HG03439 (cell line): ENCODE measurements at regions not wholly inside any gene's neighbourhood (a gene's known extent, or its start where the extent isn't known, plus 50 kb on each side); places are given as distances from the start of the nearest gene placed in this dataset.
"Not testable (repeated sequence)": the region's sequence is repeated elsewhere in the genome, so short reads cannot be mapped to it uniquely, and the experiment has no call there.

Experiments
- ATAC-seq: cut with Tn5 transposase; IDR thresholded peaks from one replicate; pipeline ENCODE4 v1.9.1; 2021; ENCODE audit warnings: mild to moderate bottlenecking, moderate library complexity; ENCODE audit not compliant: unreplicated experiment

DNA sequence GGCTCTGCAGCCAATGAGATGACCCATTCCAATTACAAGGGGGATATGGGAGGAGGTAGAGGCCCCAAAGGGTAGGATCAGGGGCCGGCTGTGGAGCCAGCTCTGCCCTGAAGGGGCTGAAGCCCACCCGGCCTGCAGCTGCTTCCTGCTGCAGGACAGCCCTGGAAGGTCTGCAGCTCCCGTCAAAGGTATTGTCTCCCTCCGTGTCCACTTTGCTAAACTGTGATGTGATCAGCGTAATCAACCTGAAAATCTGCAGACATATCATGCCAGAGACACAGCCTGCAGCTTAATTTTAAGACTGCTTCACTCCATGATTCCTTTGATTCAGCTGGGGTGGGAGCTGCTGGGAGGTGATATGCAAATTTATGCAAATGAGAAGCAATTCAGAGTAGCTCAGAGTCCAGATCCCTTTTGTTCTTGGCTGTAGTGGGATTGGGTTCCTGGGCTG is 90.7 kb downstream of the GADD45G start:
- ATAC-seq = no peak

DNA sequence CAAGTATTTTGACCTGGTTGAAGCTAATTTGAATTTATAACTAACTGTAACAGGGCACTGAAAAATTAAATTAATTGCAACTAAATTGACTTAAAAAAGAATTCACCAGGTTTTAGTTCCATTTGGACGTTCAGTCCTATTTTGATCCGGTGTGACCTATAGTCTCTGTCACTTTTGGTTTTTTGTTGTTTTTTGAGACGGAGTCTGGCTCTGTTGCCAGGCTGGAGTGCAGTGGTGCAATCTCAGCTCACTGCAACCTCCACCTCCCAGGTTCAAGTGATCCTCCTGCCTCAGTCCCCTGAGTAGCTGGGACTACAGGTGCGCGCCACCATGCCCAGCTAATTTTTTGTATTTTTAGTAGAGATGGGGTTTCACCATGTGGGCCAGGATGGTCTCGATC is 91.2 kb downstream of the GADD45G start:
- ATAC-seq = not testable (repeated sequence)

DNA sequence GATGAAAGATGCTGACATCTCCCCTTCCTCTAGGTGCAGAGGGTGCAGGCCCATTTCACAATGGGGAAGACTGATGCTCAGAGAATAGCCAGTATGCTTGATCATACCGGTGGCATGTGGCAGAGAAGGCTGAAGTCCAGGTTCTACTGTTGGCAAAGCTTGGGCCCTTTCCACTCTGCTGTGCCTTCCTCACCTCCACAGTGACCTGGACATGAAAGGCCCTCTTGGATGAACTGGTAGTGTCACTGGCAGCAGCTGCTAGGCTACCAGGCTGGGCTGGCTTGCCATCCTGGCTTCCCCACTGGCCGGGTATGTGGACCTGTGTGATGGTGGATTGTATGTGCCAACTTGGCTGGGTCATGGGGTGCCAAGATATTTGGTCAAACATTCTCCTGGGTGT is 92.0 kb downstream of the GADD45G start:
- ATAC-seq = no peak

DNA sequence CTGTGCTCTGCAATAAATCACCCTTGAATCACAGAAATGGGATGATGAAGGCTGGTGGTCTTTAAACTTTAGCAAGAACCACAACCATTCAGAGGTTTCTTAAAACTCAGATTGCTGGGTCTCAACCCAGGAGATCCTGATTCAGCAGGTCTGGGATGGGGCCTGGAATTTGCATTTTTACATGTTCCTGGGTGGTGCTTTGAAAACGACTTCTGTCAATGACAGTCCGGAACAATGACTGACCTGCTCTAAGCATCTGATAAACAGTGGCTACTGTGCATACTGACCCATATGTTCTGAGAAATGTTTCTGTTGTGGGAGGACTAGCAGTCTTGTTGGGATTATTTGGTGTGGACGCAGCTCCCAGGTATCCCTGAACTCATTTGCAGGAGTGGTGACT is 92.7 kb downstream of the GADD45G start:
- no peak for ATAC-seq

DNA sequence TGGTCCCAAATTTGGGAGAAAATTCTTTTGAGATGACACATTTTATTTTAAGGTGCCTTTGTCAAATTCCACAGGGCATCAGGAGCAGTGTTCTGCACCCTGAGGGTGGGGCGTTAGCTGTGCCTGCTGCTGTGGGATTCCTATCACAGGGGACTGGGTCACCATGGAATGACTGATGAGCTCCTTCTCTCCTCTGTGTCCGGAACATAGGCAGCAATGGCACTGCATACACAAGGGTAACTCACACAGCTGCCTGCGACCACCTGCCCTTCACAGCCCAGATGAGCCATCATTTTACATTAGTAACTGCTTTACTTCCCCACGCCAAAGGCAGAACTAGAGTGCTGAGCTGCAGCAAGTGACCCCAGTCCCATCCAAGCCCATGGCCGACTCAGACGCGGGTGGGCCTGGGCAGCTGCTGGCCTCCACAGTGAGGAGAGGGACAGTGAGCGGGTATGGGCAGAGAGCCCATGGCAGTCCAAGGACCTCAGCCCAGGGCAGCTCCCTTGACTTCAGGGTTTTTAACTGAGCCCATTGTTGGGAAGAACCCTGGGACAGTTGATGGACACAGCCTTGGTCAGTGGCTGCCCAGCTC is 93.7 kb downstream of the GADD45G start:
- ATAC-seq = no peak

DNA sequence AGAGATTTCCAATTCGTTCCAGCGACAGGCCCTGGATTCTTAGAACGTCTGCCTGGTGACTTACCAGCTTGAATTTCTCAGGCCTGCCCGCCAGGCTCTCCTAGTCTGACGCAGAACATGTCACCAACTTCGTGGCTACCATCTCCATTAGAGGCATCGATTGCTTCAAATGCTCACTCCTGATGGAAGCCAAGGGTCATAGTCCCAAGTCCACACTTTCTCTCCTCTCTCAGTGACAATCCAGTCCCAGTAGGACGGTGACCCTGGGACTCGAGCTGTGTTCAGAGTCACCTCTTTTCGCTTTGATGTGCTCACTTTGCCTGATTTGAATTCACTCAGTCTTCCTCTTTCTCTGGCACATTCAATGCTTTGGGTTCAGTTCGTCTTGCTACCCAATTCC is 94.8 kb downstream of the GADD45G start:
- no peak for ATAC-seq

DNA sequence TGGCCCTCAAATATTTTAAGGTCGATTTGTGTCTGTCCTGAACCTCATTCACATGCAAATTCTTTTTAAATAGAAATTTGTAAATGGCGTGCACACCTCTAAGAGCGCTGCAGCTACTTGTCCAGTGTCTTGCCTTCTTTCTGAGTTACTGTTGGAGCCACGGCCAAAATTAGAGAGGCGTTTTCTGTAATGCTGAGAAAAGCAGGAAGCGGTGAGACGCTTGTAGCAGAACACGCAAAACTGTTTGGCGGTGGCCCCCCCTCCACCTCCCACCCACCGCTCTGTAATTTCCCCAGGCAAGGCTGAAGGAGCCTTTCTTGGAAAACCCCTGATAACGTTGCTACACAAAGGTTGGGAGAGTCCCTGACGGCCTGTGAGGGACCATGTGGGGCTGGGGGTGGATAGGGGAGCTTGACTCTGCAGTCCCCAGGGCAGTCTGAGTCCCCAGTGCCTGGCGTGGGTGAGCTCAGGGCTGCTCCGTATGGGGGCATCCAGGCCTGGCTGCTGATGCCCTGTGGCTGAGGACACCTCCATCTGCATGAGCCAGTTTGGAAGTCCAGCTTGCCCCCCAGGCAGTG is 96.5 kb downstream of the GADD45G start:
- ATAC-seq = peak; percentile 53

DNA sequence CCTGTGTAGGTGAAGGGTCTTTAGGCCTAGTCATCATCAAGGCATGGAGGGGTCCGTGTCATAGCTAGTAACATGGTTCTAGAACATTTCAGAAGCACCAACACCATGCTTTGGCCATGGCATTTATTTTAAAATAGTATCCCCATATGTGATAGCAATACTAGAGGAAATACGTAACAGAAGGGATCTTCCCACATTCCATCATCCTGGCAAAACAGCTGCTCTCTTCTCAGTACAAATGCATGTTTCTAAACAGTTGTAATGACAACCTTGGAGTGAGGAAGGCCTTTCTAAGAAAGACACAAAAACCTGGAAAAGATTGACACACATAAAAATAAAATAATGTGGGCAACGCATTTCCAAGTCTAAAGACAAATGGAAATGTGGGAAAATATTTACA is 97.6 kb downstream of the GADD45G start:
- ATAC-seq = no peak

DNA sequence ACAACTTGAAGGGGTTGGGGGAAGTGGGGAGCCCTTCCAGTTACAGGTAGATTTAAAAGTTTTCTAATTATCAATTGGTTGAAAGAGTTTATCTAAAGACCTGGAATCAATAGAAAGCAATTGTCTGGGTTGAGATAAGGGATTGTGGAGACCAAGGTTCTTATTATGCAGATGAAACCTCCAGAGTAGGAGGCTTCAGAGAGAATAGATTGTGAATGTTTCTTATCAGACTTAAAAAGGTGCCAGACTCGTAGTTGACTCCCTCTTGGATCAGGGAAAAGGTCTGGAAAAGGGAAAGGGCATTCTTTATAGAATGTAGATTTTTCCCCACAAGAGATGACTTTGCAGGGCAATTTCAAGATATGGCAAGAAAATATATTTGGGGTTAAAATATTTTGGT is 100.8 kb downstream of the GADD45G start:
- no peak for ATAC-seq

DNA sequence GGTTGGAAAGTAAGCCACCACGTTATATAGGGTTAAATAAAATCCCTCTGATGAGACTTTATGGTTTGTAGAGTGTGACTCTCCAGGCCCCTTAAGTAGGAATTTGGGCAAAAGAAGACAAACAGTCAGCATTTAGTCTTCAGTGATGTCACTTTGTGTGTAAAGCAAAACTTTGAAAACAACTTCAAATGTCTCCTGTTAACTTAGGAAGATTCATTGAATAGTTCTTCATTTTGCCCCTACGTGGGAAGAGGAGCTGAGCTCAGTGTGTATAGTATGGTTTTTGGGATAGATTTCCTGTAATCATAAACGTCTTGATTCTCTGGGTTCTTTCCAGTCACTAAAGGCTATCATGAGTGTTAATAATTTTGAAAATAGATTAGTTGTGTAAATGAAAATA is 101.3 kb downstream of the GADD45G start:
- no peak for ATAC-seq

DNA sequence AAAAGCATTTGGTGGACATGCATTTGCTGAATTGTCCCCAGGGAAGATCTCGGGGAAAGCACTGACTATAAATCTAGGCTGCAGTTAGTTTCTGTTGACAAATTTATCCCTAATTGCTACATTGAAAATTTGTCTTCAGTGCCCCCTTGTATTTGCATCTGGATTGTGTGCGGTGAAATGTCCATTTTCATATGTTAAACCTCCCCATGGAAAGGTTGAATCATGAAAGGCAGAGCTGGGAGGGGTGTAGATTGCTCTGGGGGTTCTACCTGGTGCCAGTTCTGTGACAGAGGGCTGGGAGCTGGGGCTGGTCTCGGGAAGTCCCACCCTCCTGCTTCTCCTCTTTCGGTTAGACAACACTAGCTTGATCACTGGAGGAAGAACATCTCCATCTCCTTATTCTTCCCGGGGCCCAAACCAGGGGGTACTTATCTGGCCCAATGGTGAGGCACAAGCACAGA is 101.9 kb downstream of the GADD45G start:
- ATAC-seq = no peak

DNA sequence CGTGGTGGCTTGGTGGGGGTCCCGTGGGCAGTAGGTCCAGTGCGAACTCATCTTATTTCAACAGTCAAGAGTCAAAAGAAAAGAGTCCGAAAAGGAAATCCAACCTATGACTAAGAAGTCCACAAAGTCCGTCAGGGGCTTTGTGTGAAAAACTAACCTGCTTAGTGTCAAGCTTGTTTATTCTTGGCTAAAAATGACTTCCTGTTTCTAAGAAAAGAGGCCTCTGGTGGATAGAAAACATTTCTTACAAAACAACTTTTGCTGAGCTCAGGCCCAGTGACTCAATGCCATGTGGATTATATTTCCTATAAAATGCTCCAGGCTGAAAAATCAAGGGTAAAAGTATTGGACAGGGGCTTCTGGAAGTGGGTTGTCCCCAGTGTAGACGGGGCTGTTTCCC is 105.9 kb downstream of the GADD45G start:
- ATAC-seq = no peak

DNA sequence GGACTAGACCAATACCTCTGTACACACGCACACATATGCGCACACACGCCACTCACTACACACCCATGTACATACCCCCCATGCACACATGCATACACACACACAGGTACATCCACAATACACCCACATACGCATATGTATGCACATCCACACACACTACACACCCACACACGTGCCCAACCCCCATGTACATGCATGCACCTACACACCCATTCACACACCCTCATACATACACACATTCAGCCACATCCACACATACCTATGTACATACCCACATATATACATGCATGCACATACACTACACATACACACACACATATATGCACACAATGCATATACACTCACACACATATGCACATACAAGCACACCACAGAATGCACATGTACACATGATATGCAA is 107.1 kb downstream of the GADD45G start:
- ATAC-seq = no peak

DNA sequence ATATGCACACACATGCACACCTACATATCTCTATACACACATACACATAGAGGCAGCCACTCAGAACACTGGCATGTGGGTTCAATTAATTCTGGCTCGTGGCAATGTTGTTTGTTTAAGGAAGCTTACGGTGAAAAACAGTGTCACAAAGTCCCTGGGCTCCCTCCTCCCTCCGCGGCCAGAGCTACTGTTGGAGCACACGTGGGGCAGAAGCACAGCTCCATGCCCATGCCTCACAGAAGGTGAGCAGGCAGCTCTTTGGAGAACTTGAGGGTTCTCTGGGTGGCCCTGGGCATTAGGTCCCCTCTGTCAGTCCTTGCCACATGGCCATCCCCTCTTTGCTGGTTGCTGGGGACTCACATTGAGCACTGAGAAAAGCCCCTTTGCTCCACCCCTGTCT is 107.5 kb downstream of the GADD45G start:
- no peak for ATAC-seq

DNA sequence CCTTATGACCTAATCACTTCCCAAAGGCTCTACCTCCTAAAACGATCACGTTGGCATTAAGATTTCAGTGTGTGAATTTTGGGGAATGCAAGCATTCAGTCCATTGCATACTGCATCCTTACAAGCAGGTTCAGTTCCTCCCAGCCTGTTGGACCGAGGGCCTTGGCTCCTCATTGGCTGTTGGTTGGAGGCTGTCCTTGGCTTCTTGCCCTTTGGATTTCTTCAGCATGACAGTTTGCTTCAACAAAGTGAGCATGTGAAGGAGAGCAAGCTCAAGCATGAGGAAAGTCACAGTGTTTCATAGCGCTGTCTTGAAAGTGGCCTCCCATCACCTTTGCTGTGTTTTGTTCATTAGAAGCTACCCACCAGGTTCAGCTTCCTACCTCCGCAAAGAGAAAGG is 109.5 kb downstream of the GADD45G start:
- no peak for ATAC-seq

DNA sequence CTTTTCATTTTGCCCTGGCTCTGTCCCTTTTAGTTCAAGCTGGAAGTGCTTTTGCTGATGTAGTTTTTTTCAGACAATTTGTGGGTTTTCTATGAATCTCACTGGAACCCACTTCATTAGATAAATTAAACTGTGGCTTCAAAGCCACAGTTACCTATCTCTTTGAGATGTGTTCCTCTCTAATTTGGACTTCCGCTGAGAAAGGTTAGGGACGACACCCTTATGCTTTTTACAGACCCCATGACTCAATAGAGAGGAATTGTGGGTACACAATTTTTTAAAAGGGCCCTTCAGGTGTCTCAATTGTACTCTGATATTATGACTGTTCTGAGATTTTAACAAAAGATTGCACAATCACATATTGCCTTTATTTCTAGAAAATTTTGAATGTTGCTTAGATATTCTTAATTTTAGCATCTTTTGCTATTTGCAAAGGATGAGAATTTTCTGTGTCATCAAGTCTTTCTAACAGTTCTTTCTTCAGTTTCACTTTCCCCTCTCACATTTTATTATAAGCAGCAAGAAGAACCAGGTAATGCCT is 110.6 kb downstream of the GADD45G start:
- ATAC-seq = no peak

DNA sequence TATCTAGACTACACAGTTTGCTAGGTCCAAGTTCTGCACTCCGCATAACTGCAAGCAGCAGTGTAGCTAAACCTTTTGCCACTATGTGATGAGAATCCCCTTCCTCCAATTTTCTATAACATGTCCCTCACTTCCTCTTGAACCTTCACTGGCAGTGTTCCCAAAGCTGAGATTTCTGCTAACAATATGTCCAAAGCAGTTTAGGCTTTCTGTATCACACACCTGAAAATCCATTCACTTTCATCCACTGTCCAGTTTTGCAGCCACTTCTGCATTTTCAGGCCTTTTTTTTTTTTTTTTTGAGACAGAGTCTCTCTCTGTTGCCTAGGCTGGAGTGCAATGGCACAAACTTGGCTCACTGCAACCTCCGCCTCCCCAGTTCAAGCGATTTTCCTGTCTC is 111.1 kb downstream of the GADD45G start:
- ATAC-seq = no peak

DNA sequence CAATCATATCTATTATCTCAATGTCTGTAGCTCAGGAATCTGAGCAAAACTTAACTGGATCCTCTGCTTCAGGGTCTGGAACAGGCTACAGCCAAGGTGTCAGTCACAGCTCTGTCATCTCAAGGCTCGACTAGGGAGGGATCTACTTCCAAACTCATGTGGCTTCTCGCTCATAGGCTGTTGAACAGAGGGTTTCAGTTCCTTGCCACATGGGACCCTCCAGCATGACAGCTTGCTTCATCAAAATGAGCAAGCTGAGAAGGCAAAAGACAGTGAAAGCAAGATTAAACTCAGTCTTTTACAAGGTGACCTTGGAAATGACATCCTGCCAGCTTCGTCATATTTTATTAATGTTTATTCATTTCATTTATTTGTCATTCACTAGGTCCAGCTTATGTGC is 111.7 kb downstream of the GADD45G start:
- no peak for ATAC-seq

DNA sequence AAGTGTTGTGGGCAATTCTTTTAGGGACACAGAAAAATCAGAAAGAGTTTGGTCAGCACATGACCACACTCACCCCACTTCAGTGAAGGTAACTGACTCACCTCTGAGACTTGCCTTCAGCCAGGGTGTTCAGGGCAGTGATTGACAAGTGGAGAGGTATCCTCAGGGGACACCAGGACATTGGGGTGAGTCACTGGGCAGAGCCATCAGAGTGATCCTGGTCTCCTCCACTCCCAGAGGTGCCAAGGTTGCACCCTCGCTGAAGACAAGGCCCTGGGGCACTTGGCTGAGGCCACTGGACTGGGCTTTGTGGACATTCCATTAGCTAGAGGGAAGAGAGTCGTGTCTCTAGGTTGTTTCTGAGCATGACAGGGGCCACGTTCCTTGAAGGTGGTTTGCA is 113.4 kb downstream of the GADD45G start:
- ATAC-seq = no peak

DNA sequence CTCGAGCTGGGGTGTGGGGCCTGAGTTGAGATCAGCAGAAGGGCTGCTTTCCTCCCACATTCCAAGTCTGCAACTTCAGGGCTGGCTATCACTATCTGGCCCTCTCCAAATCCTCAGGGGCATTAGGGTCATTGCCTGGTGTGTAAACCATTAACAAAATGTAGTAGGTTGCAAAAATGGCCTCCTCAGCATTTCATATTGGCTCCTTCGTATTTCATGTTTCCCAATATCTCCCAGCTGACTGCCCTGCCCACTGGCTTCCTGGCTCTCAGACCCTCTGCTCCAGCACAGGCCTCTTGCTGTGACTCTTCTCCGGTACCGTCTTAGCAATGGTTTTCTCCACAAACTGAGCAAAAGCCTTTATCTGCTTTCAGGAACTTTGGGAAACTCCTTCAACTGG is 113.8 kb downstream of the GADD45G start:
- no peak for ATAC-seq

DNA sequence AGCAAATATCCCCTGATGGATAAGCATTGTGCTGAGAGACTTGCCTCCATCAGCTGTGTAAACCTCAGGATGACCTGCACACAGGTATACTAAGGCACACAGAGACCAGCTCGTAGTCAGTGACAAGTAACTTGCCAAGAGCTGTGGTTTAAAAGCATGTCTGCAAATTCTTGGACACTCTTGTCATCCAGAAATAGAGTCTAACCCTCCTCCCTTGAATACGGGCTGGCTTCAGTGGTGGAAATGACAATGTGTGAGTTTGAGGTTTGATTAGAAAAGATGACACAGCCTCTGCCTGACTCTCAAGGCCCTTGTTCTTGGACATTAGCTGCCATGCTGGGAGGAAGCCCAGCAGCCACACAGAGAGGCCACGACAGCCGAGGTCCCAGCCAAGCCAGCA is 114.4 kb downstream of the GADD45G start:
- ATAC-seq = no peak

DNA sequence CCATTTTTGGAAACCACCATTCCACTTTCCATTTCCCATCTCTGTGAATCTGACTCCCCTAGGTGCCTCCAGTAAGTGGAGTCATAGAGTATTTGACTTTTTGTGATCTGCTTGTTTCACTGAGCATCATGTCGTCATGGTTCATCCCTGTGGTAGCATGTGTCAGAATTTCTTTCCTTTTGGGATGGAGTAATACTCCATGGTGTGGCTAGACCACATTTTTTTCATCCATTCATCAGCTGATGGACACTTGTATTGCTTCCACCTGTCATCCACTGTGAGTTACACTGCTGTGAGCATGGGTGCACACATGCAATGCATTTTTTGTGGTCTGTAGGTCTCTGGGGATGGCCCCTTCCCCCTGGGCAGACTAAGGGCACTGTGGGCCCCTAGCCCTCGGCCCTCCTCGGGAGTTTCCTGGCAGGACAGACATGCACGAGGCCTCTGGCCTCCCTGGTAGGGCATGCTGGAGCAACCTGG is 115.9 kb downstream of the GADD45G start:
- no peak for ATAC-seq
